ENCODE measurements at regions not wholly inside any gene's neighbourhood (a gene's known extent, or its start where the extent isn't known, plus 50 kb on each side); places are given as distances from the start of the nearest gene placed in this dataset.

GRCh38 chr2:196549052-196549451 is 90.5 kb upstream of the CCDC150 start:
- Histone ChIP-seq H3K9me3 (ENCODE audit: control insufficient read depth in 1 of 2, low read length in 2 of 2) (no peaks in the 10 kb centered on the region), H3K4me1 (ENCODE audit: control insufficient read depth in 1 of 2, insufficient read depth in 2 of 2, low read length in 2 of 2) (no peaks in the 10 kb centered on the region), H3K36me3 (ENCODE audit: control insufficient read depth in 1 of 2, insufficient read depth in 2 of 2, low read length in 2 of 2) (no peaks in the 10 kb centered on the region), H3K27ac (ENCODE audit: low read length) (no peak overlapping the region), H3K27me3 (ENCODE audit: low read depth, low read length) (no peaks in the 10 kb centered on the region), H3K4me3 (ENCODE audit: low read depth in 1 of 2, low read length in 2 of 2) (no peak overlapping the region)

DNA sequence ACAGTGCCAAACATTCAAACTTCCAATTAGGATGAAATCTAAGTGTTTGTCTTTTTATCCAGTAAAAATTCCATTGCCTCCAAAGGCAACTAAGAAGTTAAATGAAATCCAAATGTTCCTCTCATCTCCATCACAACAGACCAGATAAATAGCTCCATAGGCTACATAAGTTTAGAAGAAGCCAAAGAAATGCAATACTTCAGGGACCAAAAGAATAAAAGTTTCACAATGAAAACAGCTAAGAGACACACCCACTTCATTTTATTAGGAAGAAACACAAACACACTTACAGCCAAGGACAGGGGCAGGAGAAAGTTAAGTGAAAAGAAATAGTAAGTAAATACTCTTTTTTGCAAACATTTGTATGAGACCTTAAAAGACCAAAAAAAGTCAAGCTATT is 88.5 kb upstream of the CCDC150 start:
- no peak overlapping the region for H3K4me3 ChIP-seq (ENCODE audit: low read depth in 1 of 2, low read length in 2 of 2)
- no peaks in the 10 kb centered on the region for H3K9me3 ChIP-seq (ENCODE audit: control insufficient read depth in 1 of 2, low read length in 2 of 2)
- no peak overlapping the region for H3K27ac ChIP-seq (ENCODE audit: low read length)
- H3K36me3 ChIP-seq (ENCODE audit: control insufficient read depth in 1 of 2, insufficient read depth in 2 of 2, low read length in 2 of 2) = no peaks in the 10 kb centered on the region
- no peaks in the 10 kb centered on the region for H3K4me1 ChIP-seq (ENCODE audit: control insufficient read depth in 1 of 2, insufficient read depth in 2 of 2, low read length in 2 of 2)
- no peaks in the 10 kb centered on the region for H3K27me3 ChIP-seq (ENCODE audit: low read depth, low read length)

GRCh38 chr2:196555161-196555560 is 84.4 kb upstream of the CCDC150 start:
- Histone ChIP-seq H3K36me3 (ENCODE audit: control insufficient read depth in 1 of 2, insufficient read depth in 2 of 2, low read length in 2 of 2) (no peaks in the 10 kb centered on the region), H3K27me3 (ENCODE audit: low read depth, low read length) (no peaks in the 10 kb centered on the region), H3K4me1 (ENCODE audit: control insufficient read depth in 1 of 2, insufficient read depth in 2 of 2, low read length in 2 of 2) (no peaks in the 10 kb centered on the region), H3K27ac (ENCODE audit: low read length) (no peak overlapping the region), H3K4me3 (ENCODE audit: low read depth in 1 of 2, low read length in 2 of 2) (no peak overlapping the region), H3K9me3 (ENCODE audit: control insufficient read depth in 1 of 2, low read length in 2 of 2) (no peaks in the 10 kb centered on the region)

GRCh38 chr2:196555726-196556125 is 83.8 kb upstream of the CCDC150 start:
- no peaks in the 10 kb centered on the region for H3K9me3 ChIP-seq (ENCODE audit: control insufficient read depth in 1 of 2, low read length in 2 of 2)
- no peak overlapping the region for H3K27ac ChIP-seq (ENCODE audit: low read length)
- no peak overlapping the region for H3K4me3 ChIP-seq (ENCODE audit: low read depth in 1 of 2, low read length in 2 of 2)
- no peaks in the 10 kb centered on the region for H3K36me3 ChIP-seq (ENCODE audit: control insufficient read depth in 1 of 2, insufficient read depth in 2 of 2, low read length in 2 of 2)
- no peaks in the 10 kb centered on the region for H3K27me3 ChIP-seq (ENCODE audit: low read depth, low read length)
- H3K4me1 ChIP-seq (ENCODE audit: control insufficient read depth in 1 of 2, insufficient read depth in 2 of 2, low read length in 2 of 2) = no peaks in the 10 kb centered on the region

GRCh38 chr2:196558497-196558896 is 81.0 kb upstream of the CCDC150 start:
- Histone ChIP-seq H3K27ac (ENCODE audit: low read length) (no peak overlapping the region), H3K4me3 (ENCODE audit: low read depth in 1 of 2, low read length in 2 of 2) (no peak overlapping the region), H3K27me3 (ENCODE audit: low read depth, low read length) (no peaks in the 10 kb centered on the region), H3K9me3 (ENCODE audit: control insufficient read depth in 1 of 2, low read length in 2 of 2) (no peaks in the 10 kb centered on the region), H3K36me3 (ENCODE audit: control insufficient read depth in 1 of 2, insufficient read depth in 2 of 2, low read length in 2 of 2) (no peaks in the 10 kb centered on the region), H3K4me1 (ENCODE audit: control insufficient read depth in 1 of 2, insufficient read depth in 2 of 2, low read length in 2 of 2) (no peaks in the 10 kb centered on the region)

DNA sequence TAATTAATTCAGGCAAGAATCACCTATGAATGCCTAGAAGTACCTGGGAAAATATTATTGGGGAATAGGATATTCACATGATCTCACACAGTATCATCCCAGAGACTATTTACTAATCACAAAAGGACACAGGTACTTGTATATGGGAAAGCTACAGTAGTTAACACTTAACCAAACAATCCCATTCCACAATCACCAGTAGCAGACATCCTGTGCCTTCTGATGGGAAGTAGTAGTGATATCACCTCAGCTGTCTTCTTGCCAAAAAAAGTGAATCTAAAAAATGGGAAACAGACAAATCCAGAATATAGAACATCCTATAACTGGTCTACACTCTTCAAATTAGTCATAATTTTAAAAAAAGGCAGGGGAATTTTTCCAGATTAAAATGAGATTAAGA is 75.6 kb upstream of the CCDC150 start:
- Histone ChIP-seq H3K4me3 (ENCODE audit: low read depth in 1 of 2, low read length in 2 of 2) (no peak overlapping the region), H3K9me3 (ENCODE audit: control insufficient read depth in 1 of 2, low read length in 2 of 2) (no peaks in the 10 kb centered on the region), H3K27ac (ENCODE audit: low read length) (no peak overlapping the region), H3K36me3 (ENCODE audit: control insufficient read depth in 1 of 2, insufficient read depth in 2 of 2, low read length in 2 of 2) (no peaks in the 10 kb centered on the region), H3K4me1 (ENCODE audit: control insufficient read depth in 1 of 2, insufficient read depth in 2 of 2, low read length in 2 of 2) (no peaks in the 10 kb centered on the region), H3K27me3 (ENCODE audit: low read depth, low read length) (no peaks in the 10 kb centered on the region)

GRCh38 chr2:196565106-196565765 is 74.3 kb upstream of the CCDC150 start:
- no peaks in the 10 kb centered on the region for H3K27me3 ChIP-seq (ENCODE audit: low read depth, low read length)
- no peaks in the 10 kb centered on the region for H3K36me3 ChIP-seq (ENCODE audit: control insufficient read depth in 1 of 2, insufficient read depth in 2 of 2, low read length in 2 of 2)
- H3K4me1 ChIP-seq (ENCODE audit: control insufficient read depth in 1 of 2, insufficient read depth in 2 of 2, low read length in 2 of 2) = no peaks in the 10 kb centered on the region
- no peak overlapping the region for H3K27ac ChIP-seq (ENCODE audit: low read length)
- H3K4me3 ChIP-seq (ENCODE audit: low read depth in 1 of 2, low read length in 2 of 2) = no peak overlapping the region
- no peaks in the 10 kb centered on the region for H3K9me3 ChIP-seq (ENCODE audit: control insufficient read depth in 1 of 2, low read length in 2 of 2)

GRCh38 chr2:196565982-196566381 is 73.5 kb upstream of the CCDC150 start:
- Histone ChIP-seq H3K27ac (ENCODE audit: low read length) (no peak overlapping the region), H3K4me1 (ENCODE audit: control insufficient read depth in 1 of 2, insufficient read depth in 2 of 2, low read length in 2 of 2) (no peaks in the 10 kb centered on the region), H3K27me3 (ENCODE audit: low read depth, low read length) (no peaks in the 10 kb centered on the region), H3K4me3 (ENCODE audit: low read depth in 1 of 2, low read length in 2 of 2) (no peak overlapping the region), H3K9me3 (ENCODE audit: control insufficient read depth in 1 of 2, low read length in 2 of 2) (no peaks in the 10 kb centered on the region), H3K36me3 (ENCODE audit: control insufficient read depth in 1 of 2, insufficient read depth in 2 of 2, low read length in 2 of 2) (no peaks in the 10 kb centered on the region)

DNA sequence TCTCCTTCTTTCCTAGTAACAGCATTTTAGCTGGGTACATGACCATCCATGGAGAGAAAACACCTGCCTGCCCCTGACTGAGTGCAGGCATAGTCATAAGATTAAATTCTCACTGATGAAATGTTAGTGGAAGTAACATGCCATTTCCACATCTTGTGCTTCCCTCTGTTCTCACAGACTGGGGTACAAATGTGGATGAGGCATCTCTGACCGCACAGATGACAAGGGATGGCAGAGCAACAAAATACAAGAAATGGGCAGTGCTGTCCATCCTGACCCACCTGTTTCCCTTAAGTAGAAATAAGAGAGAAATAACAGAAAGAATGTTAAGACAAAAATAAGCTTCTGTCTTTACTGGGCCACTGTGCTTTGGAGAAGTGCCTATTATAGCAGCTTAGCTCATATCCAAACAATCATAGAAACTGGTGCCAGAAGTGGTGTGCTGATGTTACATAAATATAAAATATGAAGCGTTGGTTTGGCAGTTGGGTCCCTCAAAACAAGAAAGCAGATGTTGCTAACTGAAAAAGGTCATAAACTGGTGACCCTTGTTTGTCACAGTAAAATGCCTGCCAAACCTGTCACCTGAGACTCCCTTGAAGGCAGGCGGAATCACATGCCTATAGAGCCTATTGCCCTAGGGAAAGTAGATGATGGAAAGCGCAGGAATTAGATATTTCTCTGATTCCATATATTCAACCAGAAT is 72.4 kb upstream of the CCDC150 start:
- Histone ChIP-seq H3K36me3 (ENCODE audit: control insufficient read depth in 1 of 2, insufficient read depth in 2 of 2, low read length in 2 of 2) (no peaks in the 10 kb centered on the region), H3K4me3 (ENCODE audit: low read depth in 1 of 2, low read length in 2 of 2) (no peak overlapping the region), H3K27ac (ENCODE audit: low read length) (no peak overlapping the region), H3K27me3 (ENCODE audit: low read depth, low read length) (no peaks in the 10 kb centered on the region), H3K9me3 (ENCODE audit: control insufficient read depth in 1 of 2, low read length in 2 of 2) (no peaks in the 10 kb centered on the region), H3K4me1 (ENCODE audit: control insufficient read depth in 1 of 2, insufficient read depth in 2 of 2, low read length in 2 of 2) (no peaks in the 10 kb centered on the region)

GRCh38 chr2:196568506-196568905 is 71.0 kb upstream of the CCDC150 start:
- Histone ChIP-seq H3K36me3 (ENCODE audit: control insufficient read depth in 1 of 2, insufficient read depth in 2 of 2, low read length in 2 of 2) (no peaks in the 10 kb centered on the region), H3K4me1 (ENCODE audit: control insufficient read depth in 1 of 2, insufficient read depth in 2 of 2, low read length in 2 of 2) (no peaks in the 10 kb centered on the region), H3K27me3 (ENCODE audit: low read depth, low read length) (no peaks in the 10 kb centered on the region), H3K27ac (ENCODE audit: low read length) (no peak overlapping the region), H3K4me3 (ENCODE audit: low read depth in 1 of 2, low read length in 2 of 2) (no peak overlapping the region), H3K9me3 (ENCODE audit: control insufficient read depth in 1 of 2, low read length in 2 of 2) (no peaks in the 10 kb centered on the region)

DNA sequence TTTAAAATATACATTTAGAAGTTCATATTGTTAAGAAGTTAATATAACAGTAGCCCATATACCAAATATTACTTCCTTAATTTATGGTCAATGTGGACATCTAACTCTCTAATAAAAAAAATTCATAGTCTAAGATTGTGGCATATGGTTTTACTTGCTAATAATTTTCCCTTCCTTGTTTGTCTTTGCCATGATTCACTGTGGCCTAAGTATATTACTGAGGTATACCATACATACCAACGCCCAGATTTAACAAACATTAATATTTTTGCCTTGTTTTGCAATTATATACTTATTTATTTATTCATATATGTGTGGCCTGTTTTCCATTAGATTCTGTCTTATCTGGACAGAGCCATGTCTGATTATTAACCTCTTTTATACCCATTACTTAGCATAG is 54.6 kb upstream of the CCDC150 start:
- H3K9me3 ChIP-seq (ENCODE audit: control insufficient read depth in 1 of 2, low read length in 2 of 2) = no peaks in the 10 kb centered on the region
- no peaks in the 10 kb centered on the region for H3K4me1 ChIP-seq (ENCODE audit: control insufficient read depth in 1 of 2, insufficient read depth in 2 of 2, low read length in 2 of 2)
- no peaks in the 10 kb centered on the region for H3K27me3 ChIP-seq (ENCODE audit: low read depth, low read length)
- H3K27ac ChIP-seq (ENCODE audit: low read length) = no peak overlapping the region
- H3K36me3 ChIP-seq (ENCODE audit: control insufficient read depth in 1 of 2, insufficient read depth in 2 of 2, low read length in 2 of 2) = no peaks in the 10 kb centered on the region
- H3K4me3 ChIP-seq (ENCODE audit: low read depth in 1 of 2, low read length in 2 of 2) = no peak overlapping the region

DNA sequence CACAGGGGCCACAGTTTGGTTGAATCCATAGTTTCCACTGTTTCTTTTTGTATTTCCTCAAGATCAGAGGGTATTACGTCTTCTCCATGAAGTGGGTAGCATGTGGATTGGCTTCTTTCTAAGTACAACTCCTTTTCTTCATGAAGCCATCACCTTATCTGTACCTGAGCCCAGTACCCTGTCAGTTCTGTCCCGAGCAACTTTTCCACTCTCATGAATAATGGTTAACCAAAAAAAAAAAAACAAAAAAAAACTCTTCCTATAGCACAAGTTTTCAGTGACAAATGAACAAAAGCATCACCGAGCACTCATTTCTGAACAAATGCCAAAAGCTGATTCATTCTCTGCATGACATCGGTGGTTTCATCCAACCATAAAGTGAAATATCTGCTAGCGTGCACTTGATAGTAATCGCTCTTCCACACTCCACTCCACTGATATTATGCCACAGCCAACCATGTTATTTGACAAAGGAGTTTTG is 53.0 kb upstream of the CCDC150 start:
- no peak overlapping the region for H3K4me3 ChIP-seq (ENCODE audit: low read depth in 1 of 2, low read length in 2 of 2)
- H3K9me3 ChIP-seq (ENCODE audit: control insufficient read depth in 1 of 2, low read length in 2 of 2) = no peaks in the 10 kb centered on the region
- no peak overlapping the region for H3K27ac ChIP-seq (ENCODE audit: low read length)
- H3K27me3 ChIP-seq (ENCODE audit: low read depth, low read length) = no peaks in the 10 kb centered on the region
- no peaks in the 10 kb centered on the region for H3K36me3 ChIP-seq (ENCODE audit: control insufficient read depth in 1 of 2, insufficient read depth in 2 of 2, low read length in 2 of 2)
- H3K4me1 ChIP-seq (ENCODE audit: control insufficient read depth in 1 of 2, insufficient read depth in 2 of 2, low read length in 2 of 2) = no peaks in the 10 kb centered on the region
